HCT116 (cell line): ENCODE measurements at regions not wholly inside any gene's neighbourhood (a gene's known extent, or its start where the extent isn't known, plus 50 kb on each side); places are given as distances from the start of the nearest gene placed in this dataset.

Experiments used
- EZH2 ChIP-seq: fragments of 200-600 bp; sonication (generic); IDR thresholded peaks from 2 replicates; pipeline ENCODE4 v1.6.1; 2017; ENCODE audit warnings: antibody characterized with exemption, mixed run types
- POLR2A ChIP-seq: IDR thresholded peaks from 2 replicates; pipeline ENCODE4 v1.7.0; 2011; ENCODE audit warnings: borderline replicate concordance; ENCODE audit not compliant: insufficient read depth, insufficient read length; ENCODE audit errors: extremely low read depth
- POLR2AphosphoS5 ChIP-seq: IDR thresholded peaks from 2 replicates; pipeline ENCODE4 v1.6.1; 2011; ENCODE audit warnings: mild to moderate bottlenecking, low read depth, low read length, moderate library complexity
- YY1 ChIP-seq: IDR thresholded peaks from 2 replicates; pipeline ENCODE4 v1.6.1; 2011; ENCODE audit warnings: low read length, low read depth, moderate library complexity, mild to moderate bottlenecking; ENCODE audit not compliant: insufficient replicate concordance; ENCODE audit errors: extremely low read depth
- ZBTB33 ChIP-seq: IDR thresholded peaks from 2 replicates; pipeline ENCODE4 v1.6.1; 2011; ENCODE audit warnings: mild to moderate bottlenecking, low read length, moderate library complexity; ENCODE audit not compliant: insufficient replicate concordance; ENCODE audit errors: extremely low read depth
- ZFX ChIP-seq: fragments of 450-650 bp; IDR thresholded peaks from 2 replicates; pipeline ENCODE4 v1.6.1; 2017
- TF ChIP-seq, protein P1 (sequence below), 3 experiments: fragments of 200-600 bp in 1 of 3; sonication (generic) in 1 of 3; IDR thresholded peaks in 2 of 3; conservative IDR thresholded peaks in 1 of 3; 2 replicates each; pipeline ENCODE4 v1.5.1; 2012 to 2017; ENCODE audit warnings: low read depth in 2 of 3, low read length in 2 of 3, antibody characterized with exemption in 1 of 3, borderline replicate concordance in 1 of 3, control low read depth in 1 of 3, mild to moderate bottlenecking in 1 of 3, mixed read lengths in 1 of 3, mixed run types in 1 of 3, moderate library complexity in 1 of 3; ENCODE audit not compliant: insufficient read depth in 1 of 3

GRCh38 chr2:221095356-221095755, 476.7 kb downstream of the EPHA4 start:
- TF ChIP-seq, protein P1, sequence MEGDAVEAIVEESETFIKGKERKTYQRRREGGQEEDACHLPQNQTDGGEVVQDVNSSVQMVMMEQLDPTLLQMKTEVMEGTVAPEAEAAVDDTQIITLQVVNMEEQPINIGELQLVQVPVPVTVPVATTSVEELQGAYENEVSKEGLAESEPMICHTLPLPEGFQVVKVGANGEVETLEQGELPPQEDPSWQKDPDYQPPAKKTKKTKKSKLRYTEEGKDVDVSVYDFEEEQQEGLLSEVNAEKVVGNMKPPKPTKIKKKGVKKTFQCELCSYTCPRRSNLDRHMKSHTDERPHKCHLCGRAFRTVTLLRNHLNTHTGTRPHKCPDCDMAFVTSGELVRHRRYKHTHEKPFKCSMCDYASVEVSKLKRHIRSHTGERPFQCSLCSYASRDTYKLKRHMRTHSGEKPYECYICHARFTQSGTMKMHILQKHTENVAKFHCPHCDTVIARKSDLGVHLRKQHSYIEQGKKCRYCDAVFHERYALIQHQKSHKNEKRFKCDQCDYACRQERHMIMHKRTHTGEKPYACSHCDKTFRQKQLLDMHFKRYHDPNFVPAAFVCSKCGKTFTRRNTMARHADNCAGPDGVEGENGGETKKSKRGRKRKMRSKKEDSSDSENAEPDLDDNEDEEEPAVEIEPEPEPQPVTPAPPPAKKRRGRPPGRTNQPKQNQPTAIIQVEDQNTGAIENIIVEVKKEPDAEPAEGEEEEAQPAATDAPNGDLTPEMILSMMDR (IDR thresholded peaks at IDR 0.05 in 2 of 3, conservative IDR thresholded peaks at IDR 0.05 in 1 of 3; ENCODE audit: borderline replicate concordance in 1 of 3, insufficient read depth in 1 of 3, low read depth in 2 of 3, low read length in 2 of 3): no peak
- TF ChIP-seq ZBTB33: no peak
- TF ChIP-seq ZFX: no peak
- TF ChIP-seq POLR2A: no peak
- TF ChIP-seq EZH2: no peak
- no peak for TF ChIP-seq POLR2AphosphoS5
- TF ChIP-seq YY1: no peak
